ENCODE measurements at regions not wholly inside any gene's neighbourhood (a gene's known extent, or its start where the extent isn't known, plus 50 kb on each side); places are given as distances from the start of the nearest gene placed in this dataset.

DNA sequence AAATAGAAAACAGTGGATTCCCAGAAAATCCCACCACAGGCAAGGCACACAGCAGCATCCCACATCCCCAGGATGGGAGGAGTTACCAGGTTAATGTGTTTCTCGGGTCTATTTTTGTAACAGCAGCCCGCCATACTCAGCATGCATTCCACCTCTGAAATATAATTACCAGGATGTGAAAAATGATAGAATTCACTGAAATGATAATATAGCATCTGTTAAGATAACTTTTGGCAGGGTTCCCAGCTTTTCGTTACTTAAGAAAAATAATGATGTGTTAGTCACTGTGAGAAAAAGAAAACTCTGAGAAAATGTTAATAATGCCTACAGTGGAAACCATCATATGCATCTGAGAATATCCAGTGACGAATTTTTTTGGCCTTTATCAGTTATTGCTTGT, 87.1 kb downstream of the VCX2 start:
- TF ChIP-seq, protein P1, sequence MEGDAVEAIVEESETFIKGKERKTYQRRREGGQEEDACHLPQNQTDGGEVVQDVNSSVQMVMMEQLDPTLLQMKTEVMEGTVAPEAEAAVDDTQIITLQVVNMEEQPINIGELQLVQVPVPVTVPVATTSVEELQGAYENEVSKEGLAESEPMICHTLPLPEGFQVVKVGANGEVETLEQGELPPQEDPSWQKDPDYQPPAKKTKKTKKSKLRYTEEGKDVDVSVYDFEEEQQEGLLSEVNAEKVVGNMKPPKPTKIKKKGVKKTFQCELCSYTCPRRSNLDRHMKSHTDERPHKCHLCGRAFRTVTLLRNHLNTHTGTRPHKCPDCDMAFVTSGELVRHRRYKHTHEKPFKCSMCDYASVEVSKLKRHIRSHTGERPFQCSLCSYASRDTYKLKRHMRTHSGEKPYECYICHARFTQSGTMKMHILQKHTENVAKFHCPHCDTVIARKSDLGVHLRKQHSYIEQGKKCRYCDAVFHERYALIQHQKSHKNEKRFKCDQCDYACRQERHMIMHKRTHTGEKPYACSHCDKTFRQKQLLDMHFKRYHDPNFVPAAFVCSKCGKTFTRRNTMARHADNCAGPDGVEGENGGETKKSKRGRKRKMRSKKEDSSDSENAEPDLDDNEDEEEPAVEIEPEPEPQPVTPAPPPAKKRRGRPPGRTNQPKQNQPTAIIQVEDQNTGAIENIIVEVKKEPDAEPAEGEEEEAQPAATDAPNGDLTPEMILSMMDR (conservative IDR thresholded peaks at IDR 0.05), result no peak
- no peak for TF ChIP-seq EZH2 (IDR thresholded peaks at IDR 0.05; ENCODE audit: low read depth)
